Stimulated activated CD4-positive, alpha-beta T cell treated with anti-CD3 and anti-CD28 coated beads, Interleukin-1b, Interleukin-23, amount 100 ng/mL, for 24 hours (primary cell): ENCODE measurements at regions not wholly inside any gene's neighbourhood (a gene's known extent, or its start where the extent isn't known, plus 50 kb on each side); places are given as distances from the start of the nearest gene placed in this dataset.
"Not testable (repeated sequence)": the region's sequence is repeated elsewhere in the genome, so short reads cannot be mapped to it uniquely, and the experiment has no call there.

Source experiments
- DNase-seq, 4 experiments: peaks; one replicate each; pipeline ENCODE4 v3.0.0-alpha.2; 2020; ENCODE audit warnings: low read depth in 4 of 4, low spot score in 1 of 4

DNA sequence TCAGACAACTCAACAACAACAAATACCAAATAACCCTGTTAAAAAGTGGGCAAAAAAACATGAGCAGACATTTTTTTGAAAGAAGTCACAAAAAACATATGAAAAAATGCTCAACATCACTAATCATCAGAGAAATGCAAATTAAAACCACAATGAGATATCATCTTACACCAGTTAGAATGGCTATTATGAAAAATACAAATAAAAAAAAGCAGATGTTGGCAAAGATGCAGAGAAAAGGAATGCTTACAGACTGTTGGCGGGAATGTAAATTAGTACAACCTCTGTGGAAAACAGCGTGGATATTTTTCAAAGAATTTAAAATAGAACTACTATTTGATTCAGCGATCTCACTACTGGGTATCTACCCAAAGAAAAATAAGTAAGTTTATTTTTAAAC, 114.0 kb downstream of the SLC38A4 start:
- no peak for DNase-seq

DNA sequence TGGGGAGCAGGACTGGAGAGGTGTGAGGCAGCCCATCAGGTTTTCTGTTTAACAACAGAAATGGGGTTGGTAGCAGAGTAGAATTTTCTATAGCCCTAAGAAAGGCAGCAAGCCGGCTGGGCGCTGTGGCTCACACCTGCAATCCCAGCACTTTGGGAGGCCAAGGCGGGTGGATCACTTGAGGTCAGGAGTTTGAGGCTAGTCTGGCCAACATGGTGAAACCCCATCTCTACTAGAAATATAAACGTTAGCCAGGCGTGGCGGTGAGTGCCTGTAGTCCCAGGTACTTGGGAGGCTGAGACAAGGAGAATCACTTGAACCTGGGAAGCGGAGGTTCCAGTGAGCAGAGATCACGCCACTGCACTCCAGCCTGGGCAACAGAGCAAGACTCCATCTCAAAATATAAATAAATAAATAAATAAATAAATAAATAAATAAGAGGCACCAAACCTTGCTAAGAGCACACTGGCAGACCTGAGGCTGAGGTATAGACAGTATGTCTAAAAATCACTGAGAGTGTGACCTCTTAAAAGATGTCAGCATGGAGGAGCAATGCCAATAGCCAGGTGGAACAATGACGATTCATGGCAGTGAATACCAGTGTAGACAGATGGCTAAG, 115.6 kb downstream of the SLC38A4 start:
- DNase-seq: no peak

DNA sequence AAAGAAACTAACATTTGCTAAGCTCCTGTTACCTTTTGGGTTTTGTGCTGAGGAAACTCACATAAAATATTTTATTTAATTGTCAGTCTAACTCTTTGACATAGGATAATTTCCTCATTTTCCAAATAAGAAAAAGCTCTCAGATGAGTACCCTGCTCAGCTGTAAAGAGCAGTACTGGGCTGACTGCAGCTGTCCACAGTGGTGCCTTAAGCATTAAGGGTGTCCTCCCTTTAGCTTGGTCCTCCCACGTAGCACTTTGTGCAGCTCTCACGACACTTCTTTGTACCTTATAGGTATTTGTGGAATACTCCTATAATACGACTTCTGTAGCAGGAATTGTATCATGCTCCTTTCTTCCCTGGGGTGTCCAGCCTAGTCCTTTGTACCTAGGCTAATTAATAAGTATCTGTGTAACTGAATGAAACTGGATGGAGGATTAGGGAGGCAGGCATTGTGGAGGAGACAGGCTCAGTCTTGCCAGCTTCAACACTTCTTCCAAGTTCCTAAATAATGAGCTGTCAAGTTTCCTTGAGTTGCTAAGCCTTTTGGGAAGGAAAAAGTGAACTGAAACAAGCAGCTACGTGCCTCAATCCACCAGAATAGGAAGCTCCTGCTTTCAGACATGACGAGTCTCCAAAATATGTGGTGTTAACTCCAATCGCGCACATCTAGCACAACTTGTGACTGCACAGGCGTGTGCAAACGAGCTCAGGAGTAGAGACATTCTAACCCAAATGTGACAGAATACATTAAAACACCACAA, 123.0 kb downstream of the SLC38A4 start:
- DNase-seq: no peak

DNA sequence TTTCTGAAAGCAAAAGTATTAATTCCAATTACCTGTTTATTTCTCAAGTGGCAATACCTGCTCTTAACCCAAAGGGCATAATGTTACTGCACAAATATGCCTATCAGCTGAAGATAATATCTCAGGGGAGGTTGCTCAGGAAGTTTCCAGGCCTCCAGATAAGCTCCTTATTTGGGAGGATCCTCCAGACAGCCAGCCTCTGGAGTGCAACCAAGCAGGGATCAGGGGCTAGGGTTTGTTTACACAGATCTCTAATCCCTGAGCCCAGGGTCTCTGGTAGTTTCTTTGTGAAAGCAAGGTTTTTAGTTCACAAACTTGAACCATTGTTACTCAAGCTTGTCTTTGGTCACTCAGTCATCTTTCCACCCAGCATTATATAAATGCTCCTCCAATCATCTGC, 124.4 kb downstream of the SLC38A4 start:
- DNase-seq: no peak

DNA sequence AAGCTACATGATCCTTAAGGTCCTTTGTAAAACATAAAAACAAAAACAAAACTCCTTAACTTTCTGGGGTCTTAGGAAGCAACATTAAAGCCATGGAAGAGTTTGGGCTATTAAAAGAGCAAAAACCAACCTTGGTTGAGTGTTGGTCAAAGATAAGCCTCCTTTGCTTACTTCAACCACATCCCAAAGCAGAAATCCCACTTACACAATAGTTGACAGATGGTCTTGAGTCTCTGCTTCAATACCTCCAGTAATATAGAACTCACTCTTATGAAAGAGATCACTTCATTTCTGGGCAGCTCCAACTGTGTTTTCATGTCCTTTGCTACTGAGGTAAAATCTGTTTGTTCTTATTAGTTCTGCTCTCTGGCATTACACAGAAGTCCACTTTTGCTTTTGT, 125.8 kb downstream of the SLC38A4 start:
- DNase-seq: no peak

DNA sequence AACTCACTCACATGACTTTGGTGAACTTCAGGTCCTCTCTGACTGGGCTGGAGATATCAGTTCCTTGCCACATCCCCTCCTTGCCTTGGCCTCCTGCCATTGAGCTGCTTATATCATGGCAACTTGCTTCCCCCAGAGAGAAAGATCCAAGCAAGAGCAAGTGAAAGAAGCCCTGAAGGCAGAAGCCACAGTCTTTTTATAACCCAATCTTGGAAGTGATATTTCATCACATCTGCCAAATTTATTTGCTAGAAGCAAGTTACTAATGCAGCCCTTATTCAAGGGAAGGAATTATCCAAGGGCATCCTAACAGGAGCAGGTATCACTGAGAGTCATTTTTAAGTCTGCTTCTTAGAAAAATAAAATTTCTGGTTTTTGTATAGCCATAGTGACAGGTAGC, 127.8 kb downstream of the SLC38A4 start:
- no peak for DNase-seq

DNA sequence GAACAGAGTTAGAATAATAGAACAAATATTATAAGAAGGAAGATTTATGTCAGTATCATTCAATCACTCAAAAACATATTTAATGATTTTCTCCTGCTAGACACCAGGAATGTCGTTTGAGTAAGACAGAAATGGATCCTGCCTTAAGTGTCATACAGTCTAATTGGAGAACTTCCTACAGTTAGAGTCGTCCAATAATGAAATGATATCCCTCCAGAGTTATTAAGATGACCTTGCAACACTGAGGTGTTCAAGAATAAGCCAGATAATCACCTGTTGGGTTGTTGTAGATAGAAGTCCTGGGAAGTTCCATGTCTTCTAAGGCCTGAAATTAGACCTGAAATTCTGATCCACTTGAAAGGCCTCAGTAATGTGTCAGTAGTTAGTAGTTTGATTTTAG, 132.3 kb downstream of the SLC38A4 start:
- no peak for DNase-seq

DNA sequence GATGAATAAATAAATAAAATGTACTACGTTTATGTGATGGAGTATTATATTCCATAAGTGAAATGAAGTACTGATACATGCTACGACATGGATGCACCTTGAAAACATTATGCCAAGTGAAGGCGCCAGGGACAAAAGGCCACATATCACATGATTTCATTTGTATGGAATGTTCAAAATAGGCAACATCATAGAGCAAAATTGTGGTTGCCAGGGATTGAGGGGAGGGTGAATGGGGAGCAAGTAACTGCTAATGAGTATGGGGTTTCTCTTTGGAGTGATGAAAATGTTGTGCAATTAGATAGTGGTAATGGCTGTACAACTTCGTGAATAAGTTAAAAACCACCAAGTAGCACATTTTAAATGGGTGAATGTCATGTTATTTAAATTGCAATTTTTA, 132.8 kb downstream of the SLC38A4 start:
- DNase-seq: no peak

DNA sequence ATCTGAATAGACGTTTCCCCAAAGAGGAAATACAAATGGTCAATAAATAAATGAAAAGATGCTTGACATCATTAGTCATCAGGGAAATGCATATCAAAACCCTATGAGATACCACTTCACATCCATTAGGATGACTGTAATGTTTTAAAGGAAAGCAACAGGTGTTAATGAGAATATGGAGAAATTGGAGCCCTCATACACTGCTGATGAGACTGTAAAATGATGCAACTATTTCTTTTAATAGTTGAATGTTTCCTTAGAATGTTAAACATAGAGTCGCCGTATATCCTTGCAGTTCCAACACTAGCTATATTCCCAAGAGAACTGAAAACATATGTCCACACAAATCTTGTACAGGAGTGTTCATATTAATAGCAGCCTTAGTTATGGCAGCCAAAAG, 133.2 kb downstream of the SLC38A4 start:
- DNase-seq: no peak

DNA sequence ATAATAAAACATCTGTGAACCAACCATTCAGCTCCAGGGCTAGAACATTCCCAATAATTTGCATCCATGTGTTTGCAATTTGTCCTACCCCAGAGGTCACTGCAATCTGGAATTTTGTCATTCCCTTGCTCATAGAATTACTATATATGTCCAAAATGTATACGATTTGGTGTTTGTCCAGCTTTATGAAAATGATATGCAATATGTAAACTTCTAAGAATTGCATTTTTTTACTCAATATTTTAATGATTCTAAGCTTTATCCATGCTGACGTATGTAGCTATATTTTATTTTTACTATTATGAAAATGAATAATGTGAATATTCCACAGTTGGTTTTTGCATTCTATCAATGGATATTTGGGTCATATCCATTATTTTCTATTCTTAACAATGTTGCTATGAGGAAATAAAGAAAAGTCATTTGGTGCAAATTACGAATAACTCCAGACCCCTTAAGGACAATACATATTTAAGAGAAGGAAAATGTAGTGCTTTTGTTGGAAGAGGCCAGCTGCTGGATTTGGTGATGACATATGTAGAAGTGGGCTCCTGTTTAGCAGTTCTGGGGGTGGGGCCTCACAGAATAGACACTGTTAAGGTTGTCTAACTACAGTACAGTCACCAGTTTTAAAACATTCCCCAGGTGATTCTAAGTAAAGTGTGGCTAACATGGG, 139.4 kb downstream of the SLC38A4 start:
- DNase-seq: no peak

DNA sequence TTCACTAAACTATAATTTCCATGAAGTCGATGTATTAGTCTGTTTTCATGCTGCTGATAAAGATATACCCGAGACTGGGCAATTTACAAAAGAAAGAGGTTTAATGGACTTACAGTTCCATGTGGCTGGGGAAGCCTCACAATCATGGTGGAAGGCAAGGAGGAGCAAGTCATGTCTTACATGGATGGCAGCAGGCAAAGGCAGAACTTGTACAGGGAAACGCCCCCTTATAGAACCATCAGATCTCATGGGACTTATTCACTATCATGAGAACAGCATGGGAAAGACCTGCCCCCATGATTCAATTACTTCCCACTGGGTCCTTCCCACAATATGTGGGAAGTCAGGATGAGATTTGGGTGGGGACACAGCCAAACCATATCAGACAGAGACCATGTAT, 141.6 kb downstream of the SLC38A4 start:
- not testable (repeated sequence) for DNase-seq

DNA sequence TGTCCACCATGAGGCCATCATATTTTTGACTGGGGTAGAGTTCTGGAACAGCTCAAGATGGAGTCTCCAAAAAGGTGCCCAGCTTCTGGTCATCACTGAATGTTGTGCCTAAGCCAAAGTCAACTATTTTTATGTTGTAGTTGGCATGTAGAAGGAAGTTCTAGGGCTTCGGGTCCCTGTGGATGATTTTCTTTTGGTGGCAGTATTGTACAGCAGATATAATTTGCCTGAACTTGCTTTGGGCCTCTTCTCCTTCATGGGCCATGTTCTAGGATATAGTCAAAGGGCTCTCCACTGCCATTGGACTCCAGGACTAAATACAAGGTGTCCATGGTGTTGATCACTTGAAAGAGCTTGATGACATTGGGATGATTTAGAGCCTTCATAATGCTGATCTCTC, 143.6 kb downstream of the SLC38A4 start:
- DNase-seq: no peak

DNA sequence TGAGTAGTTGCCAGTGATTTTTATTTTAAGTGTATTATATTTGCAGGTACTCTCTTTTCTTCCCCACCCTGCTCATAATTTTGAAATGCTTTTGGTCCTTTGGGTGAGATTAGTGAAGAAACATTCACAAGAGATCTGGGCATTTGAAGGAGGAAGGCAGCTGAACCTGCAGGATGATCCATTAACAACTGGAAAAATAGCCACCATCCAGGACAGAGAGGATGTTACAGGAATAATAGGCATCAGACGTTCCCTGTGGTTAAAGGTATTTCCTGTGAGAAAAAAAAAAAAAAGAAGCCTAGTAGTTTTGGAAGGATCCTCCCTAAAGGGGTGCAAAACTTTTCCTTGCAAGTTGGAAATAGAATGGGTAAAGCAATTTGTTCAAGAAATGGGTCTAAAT, 145.3 kb downstream of the SLC38A4 start:
- DNase-seq: no peak

DNA sequence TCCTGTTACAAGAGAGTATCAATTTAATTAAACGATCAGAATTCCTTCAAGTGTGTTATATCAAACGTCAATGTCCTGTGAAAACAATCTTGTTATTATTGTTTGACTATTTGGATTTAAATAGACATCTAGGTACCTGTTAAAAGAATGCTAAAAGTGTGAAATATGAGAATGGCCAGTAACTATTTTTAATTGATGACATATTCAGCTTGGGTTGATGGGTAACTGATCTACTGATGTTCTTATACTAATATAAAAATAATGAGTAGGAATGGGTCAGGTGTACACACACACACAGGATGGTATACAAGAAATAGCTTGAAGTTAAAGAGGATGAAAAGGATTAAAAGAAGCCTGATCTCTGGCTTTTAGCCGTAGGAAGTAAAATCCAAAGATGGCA, 146.0 kb downstream of the SLC38A4 start:
- no peak for DNase-seq

DNA sequence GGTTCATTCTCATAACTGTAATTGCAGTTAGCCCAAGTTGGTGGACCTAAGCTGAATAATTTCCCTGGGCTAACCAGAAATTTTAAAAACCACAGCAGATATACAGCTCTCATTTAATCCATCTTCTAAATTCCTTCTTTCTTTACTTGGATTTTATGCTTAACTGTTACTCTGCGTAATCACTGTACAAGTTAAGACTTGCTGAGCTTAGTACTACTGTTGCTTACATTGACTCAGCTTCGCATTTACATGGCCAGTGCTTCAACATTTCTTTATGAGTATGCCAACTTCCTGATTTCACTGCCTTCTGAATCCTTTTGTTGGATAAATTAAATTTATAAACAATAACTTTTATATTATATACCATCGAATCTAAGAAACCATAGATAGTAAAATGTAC, 147.4 kb downstream of the SLC38A4 start:
- DNase-seq: no peak

DNA sequence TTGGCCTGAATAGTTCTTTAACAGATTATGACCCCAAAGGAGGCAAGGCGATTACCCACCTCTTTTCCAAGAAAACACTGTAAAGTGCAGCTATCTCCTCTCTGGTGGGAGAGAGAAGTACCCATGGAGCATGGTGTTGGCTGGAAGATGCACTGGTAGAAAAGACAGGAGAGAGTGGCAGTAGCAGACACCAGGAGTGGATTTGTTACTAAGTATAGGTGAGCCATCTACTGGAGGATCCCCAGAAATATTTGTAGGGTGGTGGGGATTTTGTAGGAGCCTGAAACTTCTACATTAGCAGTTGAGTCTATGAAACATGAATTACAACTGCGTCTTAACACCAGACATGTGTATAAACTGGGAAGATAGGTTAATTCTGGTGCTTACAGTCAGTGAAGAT, 148.0 kb downstream of the SLC38A4 start:
- DNase-seq: no peak

DNA sequence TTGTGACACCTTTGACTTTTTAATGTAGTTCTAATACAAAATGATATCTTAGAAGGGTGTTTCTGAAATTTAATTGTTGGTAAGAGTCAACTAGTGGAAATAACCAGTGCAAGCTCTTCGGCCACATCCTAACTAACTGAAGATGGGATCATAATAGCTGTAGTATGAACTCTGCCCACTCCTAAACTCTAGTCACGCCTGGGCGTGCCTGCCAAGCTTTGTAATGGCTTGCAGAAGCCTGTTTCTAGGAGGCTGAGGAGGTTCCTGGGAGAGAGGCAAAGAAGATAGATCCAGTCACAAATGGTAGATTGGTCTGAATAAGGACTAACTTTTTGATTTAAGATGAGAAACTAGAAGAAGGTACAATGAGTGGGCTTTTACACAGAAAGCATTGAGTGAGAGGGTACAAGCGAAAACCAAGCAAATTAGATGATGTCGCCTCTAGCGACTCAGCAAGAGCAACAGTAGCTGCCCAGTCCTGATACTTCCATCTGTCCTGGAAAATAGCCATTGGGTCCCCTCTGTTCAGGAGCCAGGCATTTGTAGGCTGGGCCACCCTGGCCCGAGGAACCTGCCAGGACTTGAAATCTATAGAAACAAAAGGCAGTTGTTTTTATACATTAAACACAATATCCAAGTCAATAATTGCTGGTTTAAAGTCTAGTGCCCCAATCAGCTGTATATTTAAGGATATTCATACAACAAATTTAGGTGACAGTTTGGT, 148.8 kb downstream of the SLC38A4 start:
- no peak for DNase-seq

DNA sequence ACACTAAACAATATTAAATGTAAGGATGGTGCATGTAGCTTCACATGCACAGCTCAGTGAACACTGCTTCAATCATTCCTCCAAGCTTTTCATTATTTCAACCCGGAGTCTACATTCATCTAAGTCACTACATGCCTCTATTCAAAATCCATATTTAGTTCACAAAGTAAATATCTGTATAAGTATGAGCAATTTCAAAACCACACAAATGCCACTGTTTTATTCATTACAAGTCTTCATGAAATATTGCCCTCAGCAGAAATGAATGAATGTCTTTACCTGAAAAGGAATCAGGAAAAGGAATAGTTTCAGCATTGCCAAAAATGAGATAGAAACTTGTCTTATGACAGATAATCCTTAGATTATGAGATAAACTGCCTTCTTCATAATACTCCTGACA, 149.4 kb downstream of the SLC38A4 start:
- DNase-seq: no peak

DNA sequence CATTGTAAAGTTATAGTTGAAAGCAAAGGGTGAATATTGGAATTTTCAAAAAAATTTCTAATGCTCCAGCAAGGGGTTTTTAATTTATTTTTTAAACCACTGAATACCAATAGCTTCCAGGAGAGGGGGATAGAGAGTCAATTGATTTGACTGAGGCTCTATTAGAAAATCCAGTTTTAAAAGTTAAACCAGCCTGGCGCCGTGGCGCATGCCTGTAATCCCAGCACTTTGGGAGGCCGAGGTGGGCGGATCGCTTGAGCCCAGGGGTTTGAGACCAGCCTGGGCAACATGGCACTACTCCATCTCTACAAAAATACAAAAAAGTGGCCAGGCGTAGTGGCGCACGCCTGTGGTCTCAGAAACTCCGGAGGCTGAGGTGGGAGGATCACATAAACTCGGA, 150.1 kb downstream of the SLC38A4 start:
- DNase-seq: no peak

DNA sequence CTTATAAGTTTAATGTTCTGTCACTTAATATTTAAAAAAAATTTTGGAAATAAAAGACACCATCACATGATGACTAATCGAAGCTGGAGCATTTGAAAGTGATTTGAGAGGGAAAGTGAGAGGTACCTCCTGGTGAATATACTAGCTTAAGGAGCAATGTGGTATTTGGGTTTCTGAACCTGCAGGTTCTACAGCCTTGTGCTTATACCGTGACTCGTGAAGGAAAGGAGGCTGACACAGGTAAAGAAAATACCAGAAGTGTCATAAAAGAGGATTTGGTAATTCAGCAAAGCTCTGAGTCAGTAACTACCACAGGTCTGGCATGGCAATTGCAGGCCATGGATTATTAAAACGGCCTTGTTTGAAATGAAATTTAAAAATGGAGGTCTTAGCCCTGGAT, 151.0 kb downstream of the SLC38A4 start:
- no peak for DNase-seq

DNA sequence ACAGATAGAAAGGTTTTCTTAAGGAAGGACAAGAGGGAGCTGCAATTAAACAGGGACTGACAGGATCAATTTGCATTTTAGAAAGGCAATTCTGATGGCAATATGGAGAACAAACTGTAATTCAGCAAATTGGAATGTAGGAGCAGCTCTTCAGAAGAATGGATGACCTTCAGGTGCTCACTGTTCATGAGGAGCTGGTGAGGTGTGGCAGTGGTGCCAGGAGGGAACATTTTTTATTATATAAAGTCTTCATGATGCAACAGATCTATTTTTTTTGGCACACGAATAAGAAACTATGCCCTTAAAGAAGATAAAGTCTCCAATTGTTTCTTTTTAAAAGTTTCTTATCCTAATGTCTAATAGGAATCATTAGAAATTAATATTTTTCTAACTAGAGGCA, 151.7 kb downstream of the SLC38A4 start:
- no peak for DNase-seq

DNA sequence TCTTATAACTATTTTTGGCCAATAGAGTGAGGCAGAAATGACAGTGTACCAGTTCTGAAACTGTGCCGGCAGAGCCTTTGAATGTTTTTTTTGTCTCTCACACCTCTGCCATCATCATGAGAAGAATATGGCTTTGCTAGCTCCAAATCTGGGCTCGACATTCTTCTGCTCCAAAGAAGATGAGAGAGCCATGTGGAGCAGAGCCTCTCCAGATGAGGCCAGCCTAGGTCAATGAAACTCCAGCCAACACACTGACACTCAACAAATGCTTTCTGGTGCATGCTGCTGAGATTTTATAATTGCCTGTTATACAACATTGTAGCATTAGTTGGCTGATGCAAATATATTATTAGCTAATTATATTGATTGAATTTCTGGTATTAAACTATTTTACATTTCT, 154.7 kb downstream of the SLC38A4 start:
- no peak for DNase-seq
